ENCODE measurements at regions not wholly inside any gene's neighbourhood (a gene's known extent, or its start where the extent isn't known, plus 50 kb on each side); places are given as distances from the start of the nearest gene placed in this dataset.

- no peaks in the 10 kb centered on the region for H3K4me1 ChIP-seq (ENCODE audit: control insufficient read depth, extremely low read depth, insufficient read depth, low read length)
- H3K27me3 ChIP-seq (ENCODE audit: control insufficient read depth in 2 of 2, insufficient read depth in 2 of 2, low read length in 2 of 2) = no peaks in the 10 kb centered on the region
- dilution Hi-C loops (cut with MboI; ENCODE audit: extremely low pct_ligation_motif_present, low sequenced_read_pairs) (no loop called here), intact Hi-C loops (cut with micrococcal nuclease) (no loop called here)
- no TSS peak for BruUV-seq (replicated peaks)
- no peaks in the 10 kb centered on the region for H4K20me1 ChIP-seq (replicated peaks; ENCODE audit: control insufficient read depth, extremely low read depth, insufficient read depth, low read length)
- no peaks in the 10 kb centered on the region for H3K9me3 ChIP-seq (replicated peaks; ENCODE audit: control insufficient read depth, insufficient read depth, low read length)
- FAIRE-seq (no peak), DNase-seq (ENCODE audit: low read depth, low spot score) (no peak)
- H3K9ac ChIP-seq (replicated peaks; ENCODE audit: extremely low read depth, insufficient read depth, low read length) = no peak overlapping the region
- ChIA-PET CTCF (no interaction called here), POLR2A (no interaction called here)
- H3K27ac ChIP-seq (ENCODE audit: insufficient read depth, low read depth, low read length) = no peak overlapping the region
- H3K4me2 ChIP-seq (ENCODE audit: insufficient read depth, low read length) = no peak overlapping the region
- no peaks in the 10 kb centered on the region for H3K36me3 ChIP-seq (ENCODE audit: control insufficient read depth in 2 of 2, extremely low read depth in 1 of 2, insufficient read depth in 2 of 2, low read length in 2 of 2)
- no peaks in the 10 kb centered on the region for H3K79me2 ChIP-seq (ENCODE audit: control insufficient read depth, insufficient read depth, low read length)
- H2AFZ ChIP-seq (ENCODE audit: low read depth, low read length) = no peak overlapping the region
- TF ChIP-seq POLR2A (IDR thresholded peaks at IDR 0.05; ENCODE audit: low read depth, low read length) (no peak), JUN (IDR thresholded peaks at IDR 0.05; ENCODE audit: borderline replicate concordance, insufficient read depth, insufficient read length, low read depth) (no peak), MYC (IDR thresholded peaks at IDR 0.05; ENCODE audit: low read depth, low read length) (no peak), FOS (IDR thresholded peaks at IDR 0.05; ENCODE audit: borderline replicate concordance, insufficient read depth, low read length) (no peak), MAX (IDR thresholded peaks at IDR 0.05; ENCODE audit: insufficient read depth, insufficient read length) (no peak), GATA2 (IDR thresholded peaks at IDR 0.05; ENCODE audit: insufficient read depth, insufficient read length, low read depth, low read length) (no peak), EZH2 (IDR thresholded peaks at IDR 0.05; ENCODE audit: borderline replicate concordance, low read depth, low read length, severe bottlenecking) (no peak), POLR2AphosphoS5 (IDR thresholded peaks at IDR 0.05; ENCODE audit: insufficient read depth, low read depth, low read length) (no peak), CTCF (IDR thresholded peaks at IDR 0.05; ENCODE audit: extremely low read depth in 1 of 2, insufficient read depth in 1 of 2, low read depth in 1 of 2, low read length in 2 of 2) (no peak)
- no peak overlapping the region for H3K4me3 ChIP-seq (replicated peaks in 1 of 3; ENCODE audit: insufficient read depth in 1 of 3, low read depth in 1 of 3, low read length in 3 of 3)
- no peaks in the 10 kb centered on the region for H3K9me1 ChIP-seq (replicated peaks; ENCODE audit: control insufficient read depth, extremely low read depth, insufficient read depth, low read length)
These were observed 887.1 kb downstream of the LRRIQ3 start for GRCh38 chr1:73310797-73311381.

All from endothelial cell of umbilical vein (primary cell).